Fibroblast of the aortic adventitia (primary cell): ENCODE measurements at regions not wholly inside any gene's neighbourhood (a gene's known extent, or its start where the extent isn't known, plus 50 kb on each side); places are given as distances from the start of the nearest gene placed in this dataset.

Experiments
- DNase-seq: peaks from one replicate; pipeline ENCODE4 v3.0.0-alpha.2; 2010; ENCODE audit warnings: low read depth
- H3K4me3 ChIP-seq: 2 replicates; pipeline ENCODE4 v1.5.1; 2011; ENCODE audit warnings: low read depth, mild to moderate bottlenecking, control low read depth, low read length, moderate library complexity
- CTCF ChIP-seq: IDR thresholded peaks from 2 replicates; pipeline ENCODE4 v1.5.1; 2011; ENCODE audit warnings: mild to moderate bottlenecking, low read length, control low read depth, inconsistent platforms; ENCODE audit not compliant: insufficient read depth

GRCh38 chr11:80173371-80174136, 732.7 kb upstream of the TENM4 start:
- H3K4me3 ChIP-seq, result no peak overlapping the region
- no peak for TF ChIP-seq CTCF
- DNase-seq, result no peak

- no peak for TF ChIP-seq CTCF
- DNase-seq, result no peak
- no peak overlapping the region for H3K4me3 ChIP-seq
These were observed 728.0 kb upstream of the TENM4 start for GRCh38 chr11:80168796-80169195.

GRCh38 chr11:80167766-80168165, 726.9 kb upstream of the TENM4 start:
- DNase-seq, result no peak
- TF ChIP-seq CTCF, result no peak
- no peak overlapping the region for H3K4me3 ChIP-seq

GRCh38 chr11:80165744-80166143, 724.9 kb upstream of the TENM4 start:
- H3K4me3 ChIP-seq, result no peak overlapping the region
- DNase-seq, result no peak
- no peak for TF ChIP-seq CTCF

- no peak overlapping the region for H3K4me3 ChIP-seq
- DNase-seq, result no peak
- TF ChIP-seq CTCF, result no peak
These were observed 722.6 kb upstream of the TENM4 start for GRCh38 chr11:80163441-80163840.

GRCh38 chr11:80163011-80163410, 722.2 kb upstream of the TENM4 start:
- DNase-seq, result peak; percentile 8
- no peak for TF ChIP-seq CTCF
- H3K4me3 ChIP-seq, result no peak overlapping the region

- no peak for DNase-seq
- no peak for TF ChIP-seq CTCF
- H3K4me3 ChIP-seq, result no peak overlapping the region
These were observed 721.6 kb upstream of the TENM4 start for GRCh38 chr11:80162387-80162786.
